GM12865 (cell line): ENCODE measurements at regions not wholly inside any gene's neighbourhood (a gene's known extent, or its start where the extent isn't known, plus 50 kb on each side); places are given as distances from the start of the nearest gene placed in this dataset.
"Not testable (repeated sequence)": the region's sequence is repeated elsewhere in the genome, so short reads cannot be mapped to it uniquely, and the experiment has no call there.

Experiments used
- DNase-seq: peaks from one replicate; pipeline ENCODE4 v3.0.0; 2010; ENCODE audit warnings: low read depth
- H3K4me3 ChIP-seq: 2 replicates; pipeline ENCODE4 v1.5.1; 2011; ENCODE audit warnings: mild to moderate bottlenecking, low read depth, low read length, control low read depth
- TF ChIP-seq, protein P1 (sequence below): IDR thresholded peaks from 2 replicates; pipeline ENCODE4 v1.5.1; 2011; ENCODE audit warnings: low read length, control low read depth, low read depth, inconsistent platforms; ENCODE audit not compliant: insufficient read depth; ENCODE audit errors: missing control alignments

DNA sequence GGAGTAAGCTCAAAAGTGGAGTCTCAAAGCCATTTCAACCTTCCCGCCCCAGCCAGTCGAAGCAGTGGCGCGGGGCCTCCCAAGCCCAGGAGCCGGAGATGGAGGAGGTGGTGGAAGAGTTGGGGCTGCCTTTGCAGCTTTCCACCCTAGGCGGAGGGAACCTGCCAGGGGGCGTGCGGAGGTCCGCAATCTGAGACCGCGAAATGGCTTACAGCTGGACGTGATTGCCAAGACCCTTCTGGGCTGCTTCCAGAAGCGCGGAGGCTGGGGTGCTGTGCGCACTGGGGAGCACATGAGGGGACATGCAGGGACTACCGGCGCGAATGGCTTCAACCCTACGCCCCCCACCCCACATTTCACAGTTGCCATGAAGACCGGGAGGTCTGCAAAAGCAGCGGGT is 86.2 kb downstream of the PRR15 start:
- H3K4me3 ChIP-seq = no peak overlapping the region
- no peak for DNase-seq
- TF ChIP-seq, protein P1, sequence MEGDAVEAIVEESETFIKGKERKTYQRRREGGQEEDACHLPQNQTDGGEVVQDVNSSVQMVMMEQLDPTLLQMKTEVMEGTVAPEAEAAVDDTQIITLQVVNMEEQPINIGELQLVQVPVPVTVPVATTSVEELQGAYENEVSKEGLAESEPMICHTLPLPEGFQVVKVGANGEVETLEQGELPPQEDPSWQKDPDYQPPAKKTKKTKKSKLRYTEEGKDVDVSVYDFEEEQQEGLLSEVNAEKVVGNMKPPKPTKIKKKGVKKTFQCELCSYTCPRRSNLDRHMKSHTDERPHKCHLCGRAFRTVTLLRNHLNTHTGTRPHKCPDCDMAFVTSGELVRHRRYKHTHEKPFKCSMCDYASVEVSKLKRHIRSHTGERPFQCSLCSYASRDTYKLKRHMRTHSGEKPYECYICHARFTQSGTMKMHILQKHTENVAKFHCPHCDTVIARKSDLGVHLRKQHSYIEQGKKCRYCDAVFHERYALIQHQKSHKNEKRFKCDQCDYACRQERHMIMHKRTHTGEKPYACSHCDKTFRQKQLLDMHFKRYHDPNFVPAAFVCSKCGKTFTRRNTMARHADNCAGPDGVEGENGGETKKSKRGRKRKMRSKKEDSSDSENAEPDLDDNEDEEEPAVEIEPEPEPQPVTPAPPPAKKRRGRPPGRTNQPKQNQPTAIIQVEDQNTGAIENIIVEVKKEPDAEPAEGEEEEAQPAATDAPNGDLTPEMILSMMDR = no peak

DNA sequence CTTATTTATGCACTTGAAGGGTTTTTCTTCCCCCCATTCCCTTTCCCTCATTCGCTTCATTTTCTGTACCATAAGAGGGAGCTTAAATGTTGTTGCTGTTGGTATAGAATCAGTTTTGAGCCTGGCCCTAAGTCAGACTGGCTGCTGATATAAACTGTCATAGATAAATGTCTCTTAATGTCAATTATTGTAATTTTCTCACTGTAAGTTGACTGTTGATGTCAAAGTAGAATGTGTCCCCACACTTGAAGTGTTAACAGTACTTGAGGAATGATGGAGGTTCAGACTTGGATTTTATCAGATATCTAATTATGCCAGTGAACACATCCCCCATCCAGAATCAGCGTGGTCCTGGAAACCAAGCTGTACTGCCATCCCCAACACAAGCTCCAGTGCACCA is 87.8 kb downstream of the PRR15 start:
- DNase-seq = no peak
- TF ChIP-seq, protein P1 = no peak
- no peak overlapping the region for H3K4me3 ChIP-seq

DNA sequence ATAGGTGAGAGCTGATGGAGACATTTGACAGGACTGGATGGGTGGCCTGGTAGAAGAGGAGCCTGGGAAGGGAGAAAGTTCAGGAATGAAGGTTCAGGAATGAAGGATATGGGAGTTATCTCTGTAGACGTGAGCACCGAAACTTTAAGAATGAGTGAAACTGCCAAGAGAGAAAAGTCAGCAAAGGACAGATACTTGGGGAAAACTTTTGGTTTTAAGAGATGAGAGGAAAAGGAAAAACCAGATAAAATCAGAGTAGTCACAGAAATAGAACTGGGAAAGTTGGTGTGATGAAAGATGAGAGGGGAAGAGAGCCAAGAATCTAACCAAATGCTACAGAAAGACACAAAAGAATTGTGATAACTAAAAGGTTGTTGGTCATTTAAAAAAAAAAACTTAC is 88.9 kb downstream of the PRR15 start:
- no peak overlapping the region for H3K4me3 ChIP-seq
- no peak for DNase-seq
- TF ChIP-seq, protein P1 = no peak

DNA sequence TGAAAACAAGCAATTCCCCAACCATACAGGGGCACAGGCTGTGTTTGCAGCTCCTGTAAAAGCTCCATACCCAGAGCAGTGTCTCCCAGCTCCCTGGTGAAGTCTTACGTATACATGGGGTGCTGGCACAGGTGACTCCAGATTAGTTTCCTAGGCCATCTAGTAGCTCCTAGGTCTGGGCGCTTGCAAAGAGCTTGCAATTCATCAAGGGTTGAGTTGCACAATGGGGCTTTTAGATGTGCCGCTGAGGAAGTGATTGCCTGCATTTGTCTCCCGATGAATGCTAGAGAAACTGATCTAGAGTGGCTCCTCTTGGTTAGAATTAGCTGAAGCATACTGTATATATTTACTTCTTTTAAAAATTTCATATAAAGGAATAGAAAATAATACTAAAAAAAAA is 90.7 kb downstream of the PRR15 start:
- DNase-seq, H3K4me3 ChIP-seq: not testable (repeated sequence)

DNA sequence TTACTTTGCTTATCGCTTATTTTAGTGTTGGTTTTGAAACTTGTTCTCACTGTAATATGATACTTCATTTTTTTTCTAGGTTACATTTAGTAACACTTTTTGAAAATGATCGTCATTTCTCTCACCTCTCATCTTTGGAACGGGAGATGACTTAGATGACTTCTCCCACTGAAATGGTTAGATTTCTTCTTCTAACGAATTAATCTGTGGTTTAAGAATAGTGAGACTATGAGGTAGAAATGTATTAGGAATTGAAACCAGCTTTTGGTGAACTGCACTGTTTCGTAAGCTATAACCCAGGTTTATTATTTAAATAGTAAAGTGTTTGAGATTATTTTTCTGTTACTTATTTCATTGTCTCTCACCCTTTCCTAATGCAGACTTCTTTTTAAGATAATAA is 93.7 kb downstream of the PRR15 start:
- H3K4me3 ChIP-seq = no peak overlapping the region
- DNase-seq = no peak
- TF ChIP-seq, protein P1 = no peak

DNA sequence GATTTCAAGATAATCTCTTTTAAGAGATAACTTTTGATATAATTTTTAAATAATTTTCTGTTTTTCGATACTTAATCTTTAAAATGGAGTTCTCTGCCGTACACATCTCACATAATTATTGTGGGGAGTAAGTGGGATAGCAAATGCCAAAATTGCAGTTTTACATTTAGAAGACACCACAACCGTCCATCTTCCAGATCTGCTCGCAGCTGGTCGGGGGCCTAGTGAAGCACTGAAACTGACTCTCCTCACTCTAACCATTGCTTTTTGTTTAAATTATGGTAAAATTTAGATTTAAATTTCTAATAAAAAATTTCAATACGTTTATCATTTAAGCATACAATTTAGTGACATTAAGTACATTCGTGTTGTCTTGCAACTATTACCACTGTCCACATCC is 94.2 kb downstream of the PRR15 start:
- no peak overlapping the region for H3K4me3 ChIP-seq
- TF ChIP-seq, protein P1 = no peak
- DNase-seq = no peak

DNA sequence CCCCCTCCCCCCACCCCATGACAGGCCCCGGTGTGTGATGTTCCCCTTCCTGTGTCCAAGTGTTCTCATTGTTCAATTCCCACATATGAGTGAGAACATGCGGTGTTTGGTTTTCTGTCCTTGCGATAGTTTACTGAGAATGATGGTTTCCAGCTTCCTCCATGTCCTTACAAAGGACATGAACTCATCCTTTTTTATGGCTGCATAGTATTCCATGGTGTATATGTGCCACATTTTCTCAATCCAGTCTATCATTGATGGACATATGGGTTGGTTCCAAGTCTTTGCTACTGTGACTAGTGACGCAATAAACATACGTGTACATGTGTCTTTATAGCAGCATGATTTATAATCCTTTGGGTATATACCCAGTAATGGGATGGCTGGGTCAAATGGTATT is 95.6 kb downstream of the PRR15 start:
- not testable (repeated sequence) for DNase-seq, H3K4me3 ChIP-seq

DNA sequence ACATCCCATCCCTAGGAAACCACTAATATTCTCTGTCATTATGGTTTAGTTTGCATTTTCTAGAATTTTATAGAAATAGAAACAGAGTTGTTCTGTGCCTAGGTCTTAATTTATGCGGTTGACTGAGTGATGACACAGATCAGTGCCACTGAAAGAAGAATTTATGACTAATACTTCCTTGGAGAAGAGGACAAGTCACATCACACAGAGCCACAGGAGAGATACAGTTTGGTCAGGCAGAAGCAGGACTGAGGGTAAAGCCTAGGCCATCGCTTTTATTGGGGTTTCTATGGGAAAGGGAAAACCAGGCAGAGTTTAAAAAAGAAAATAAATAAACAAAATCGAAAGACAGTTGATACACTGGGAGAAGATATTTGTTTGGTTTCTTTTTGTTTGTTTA is 99.3 kb downstream of the PRR15 start:
- not testable (repeated sequence) for DNase-seq, H3K4me3 ChIP-seq

DNA sequence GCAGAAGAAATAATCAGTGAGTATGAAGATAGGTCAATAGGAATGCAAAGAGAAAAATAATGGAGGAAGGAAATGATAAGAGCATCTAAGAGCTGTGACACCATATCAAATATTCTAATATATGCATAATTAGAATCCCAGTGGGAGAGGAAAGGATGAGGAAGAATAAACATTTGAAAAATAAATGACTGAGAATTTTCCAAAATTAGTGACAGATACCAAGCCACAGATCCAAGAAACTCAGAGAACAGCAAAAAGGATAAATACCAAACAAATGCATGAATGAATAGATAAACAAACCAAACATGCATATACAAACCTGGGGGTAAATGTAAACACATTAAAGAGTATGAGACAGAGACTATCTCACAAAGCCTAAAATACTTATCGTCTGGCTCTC is 101.4 kb downstream of the PRR15 start:
- not testable (repeated sequence) for H3K4me3 ChIP-seq, DNase-seq

DNA sequence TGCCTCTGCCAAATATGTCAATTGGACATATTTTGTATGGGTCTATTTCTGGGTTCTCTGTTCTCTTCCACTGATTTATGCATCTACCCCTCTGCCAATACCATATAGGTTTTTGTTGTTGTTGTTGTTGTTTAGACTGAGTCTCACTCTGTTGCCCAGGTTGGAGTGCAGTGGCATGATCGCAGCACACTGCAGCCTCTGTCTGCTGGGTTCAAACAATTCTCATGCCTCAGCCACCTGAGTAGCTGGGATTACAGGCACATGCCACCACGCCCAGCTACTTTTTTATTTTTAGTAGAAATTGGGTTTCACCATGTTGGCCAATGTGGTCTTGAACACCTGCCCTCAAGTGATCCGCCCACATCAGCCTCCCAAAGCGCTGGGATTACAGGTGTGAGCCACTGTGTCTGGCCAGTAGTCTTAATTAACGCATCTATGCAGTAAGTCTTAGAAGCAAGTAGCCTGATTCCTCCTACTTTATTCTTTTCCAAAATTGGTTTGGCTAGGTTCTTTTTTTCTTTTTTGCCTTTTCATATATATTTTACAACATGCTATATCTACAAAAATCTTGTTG is 103.5 kb downstream of the PRR15 start:
- H3K4me3 ChIP-seq, DNase-seq: not testable (repeated sequence)

DNA sequence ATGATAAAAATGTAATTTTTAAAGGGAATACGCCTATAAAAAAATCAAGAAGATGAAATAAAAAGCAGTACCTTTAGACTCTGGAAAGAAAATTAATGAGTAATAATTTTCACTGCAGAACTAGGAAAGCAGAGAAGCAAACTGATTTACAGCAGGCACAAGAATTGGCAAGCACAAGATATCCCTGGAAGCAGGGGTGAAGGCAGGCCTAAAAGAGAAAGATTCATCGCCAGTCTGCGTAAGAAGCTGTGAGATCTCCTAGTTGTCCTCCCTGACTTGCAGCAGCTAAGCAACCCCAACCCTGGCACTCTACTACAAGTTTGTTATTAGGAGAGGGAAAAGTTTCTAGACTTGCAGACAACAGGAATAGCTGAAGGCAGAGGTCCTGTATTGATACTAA is 107.7 kb downstream of the PRR15 start:
- not testable (repeated sequence) for H3K4me3 ChIP-seq, DNase-seq

DNA sequence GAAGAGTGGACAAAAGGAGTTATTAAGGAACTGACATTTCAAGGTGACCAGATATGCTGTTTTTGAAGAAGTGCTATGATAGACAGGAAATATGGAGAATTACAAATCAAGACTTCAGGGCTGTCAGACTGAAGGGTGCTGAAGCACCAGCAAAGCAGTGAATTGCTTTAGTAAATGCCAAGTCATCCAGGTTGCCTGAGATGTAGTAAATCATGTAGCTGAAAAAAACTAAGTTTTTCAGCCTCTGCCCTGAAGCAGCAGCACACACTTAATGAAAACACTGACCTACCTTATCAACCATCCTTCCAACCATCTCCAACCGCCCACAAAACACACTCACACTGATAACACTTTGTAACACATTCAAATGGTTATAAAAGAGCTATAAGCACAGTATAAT is 110.0 kb downstream of the PRR15 start:
- DNase-seq, H3K4me3 ChIP-seq: not testable (repeated sequence)

DNA sequence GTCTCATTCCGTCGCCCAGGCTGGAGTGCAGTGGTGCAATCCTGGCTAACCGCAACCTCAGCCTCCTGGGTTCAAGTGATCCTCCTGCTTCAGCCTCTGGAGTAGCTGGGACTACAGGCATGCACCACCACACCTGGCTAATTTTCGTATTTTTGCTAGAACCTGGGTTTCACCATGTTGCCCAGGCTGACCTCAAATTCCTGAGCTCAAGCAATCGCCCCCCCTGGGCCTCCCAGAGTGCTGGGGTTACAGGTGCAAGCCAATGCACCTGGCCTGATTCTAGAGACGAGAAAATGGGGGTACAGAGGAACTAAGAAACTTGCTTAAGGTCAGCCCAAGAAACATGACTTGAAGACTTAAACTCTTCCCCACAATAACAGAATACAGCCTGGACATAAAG is 111.0 kb downstream of the PRR15 start:
- DNase-seq, H3K4me3 ChIP-seq: not testable (repeated sequence)

DNA sequence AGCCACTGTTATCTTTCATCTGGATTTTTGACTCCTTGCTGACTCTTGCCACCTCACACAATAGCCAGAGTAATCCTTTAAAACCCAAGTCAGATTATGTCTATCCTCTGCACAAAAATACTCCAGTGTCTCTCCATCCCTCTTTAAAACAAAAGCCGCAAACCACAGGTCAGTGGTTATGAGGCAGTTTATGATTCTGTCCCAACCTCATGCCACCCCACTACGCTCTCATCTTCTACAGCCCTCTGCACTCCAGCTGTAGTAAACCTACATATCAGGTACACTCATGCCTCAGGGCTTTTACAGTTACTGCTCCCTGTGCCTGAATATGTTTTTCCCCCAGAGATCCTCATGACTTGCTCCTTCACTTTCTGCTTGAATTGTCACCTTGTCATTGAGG is 113.6 kb downstream of the PRR15 start:
- H3K4me3 ChIP-seq, DNase-seq: not testable (repeated sequence)
